Mucosa of rectum (tissue), 2 donors: ENCODE measurements at regions not wholly inside any gene's neighbourhood (a gene's known extent, or its start where the extent isn't known, plus 50 kb on each side); places are given as distances from the start of the nearest gene placed in this dataset.

Source experiments
- H3K27ac ChIP-seq, 2 donors: one replicate each; pipeline ENCODE4 v1.7.0; 2013; ENCODE audit warnings: inconsistent platforms in 2 of 2, low read depth in 2 of 2, low read length in 2 of 2
- H3K27me3 ChIP-seq, 2 donors: one replicate each; pipeline ENCODE4 v1.7.0; 2013; ENCODE audit warnings: low read length in 2 of 2; ENCODE audit not compliant: control insufficient read depth in 2 of 2, insufficient read depth in 2 of 2
- H3K36me3 ChIP-seq, 2 donors: one replicate each; pipeline ENCODE4 v1.7.0; 2013; ENCODE audit warnings: low read length in 2 of 2; ENCODE audit not compliant: control insufficient read depth in 2 of 2, insufficient read depth in 2 of 2
- H3K4me1 ChIP-seq, 2 donors: one replicate each; pipeline ENCODE4 v1.7.0; 2013; ENCODE audit warnings: low read length in 2 of 2, mild to moderate bottlenecking in 1 of 2; ENCODE audit not compliant: control insufficient read depth in 2 of 2, insufficient read depth in 2 of 2
- H3K4me3 ChIP-seq, 2 donors: one replicate each; pipeline ENCODE4 v1.7.0; 2013; ENCODE audit warnings: low read length in 2 of 2
- H3K9ac ChIP-seq, 2 donors: one replicate each; pipeline ENCODE4 v1.7.0; 2013; ENCODE audit warnings: low read length in 2 of 2, low read depth in 1 of 2, mild to moderate bottlenecking in 1 of 2
- H3K9me3 ChIP-seq, 2 donors: one replicate each; pipeline ENCODE4 v1.7.0; 2013; ENCODE audit warnings: low read length in 2 of 2; ENCODE audit not compliant: control insufficient read depth in 2 of 2
- donor health status: healthy.
- donor health status: Normal muscosa, but diverticular disease.

DNA sequence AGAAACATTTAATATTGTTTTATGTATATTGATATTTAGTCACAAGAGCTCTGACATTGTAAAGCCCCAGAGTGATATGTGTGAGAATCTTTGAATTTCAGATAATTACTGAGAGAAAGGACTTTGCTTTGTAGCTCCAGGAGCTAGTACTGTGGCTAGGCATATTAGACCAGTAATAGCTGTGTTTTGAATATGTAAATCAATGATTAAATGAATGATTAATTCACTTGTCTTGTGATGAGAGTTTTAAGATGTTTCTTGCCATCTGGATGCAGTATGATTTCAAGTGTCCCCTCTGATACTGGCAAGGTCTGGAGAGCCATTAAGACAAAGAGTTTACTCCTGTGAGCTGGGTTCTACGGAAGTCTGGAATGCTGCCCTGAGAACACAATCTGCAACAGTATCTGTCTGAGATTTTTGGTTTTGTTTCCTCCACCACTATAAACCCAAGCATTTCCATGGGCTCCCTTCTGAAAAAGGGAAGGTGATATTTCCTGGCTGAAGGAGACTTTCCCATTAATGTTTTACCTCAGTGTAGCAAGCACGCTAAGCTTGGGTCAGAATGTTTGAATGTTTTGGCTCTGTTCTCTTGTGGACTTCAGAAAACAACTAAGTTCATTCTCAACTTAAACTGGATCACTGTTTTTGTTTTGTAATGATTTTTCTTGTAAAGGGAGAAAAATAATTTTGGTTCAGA, 61.3 kb upstream of the BICC1 start:
- Histone ChIP-seq H3K9ac (no peak overlapping the region), H3K27me3 (no peaks in the 10 kb centered on the region), H3K9me3 (no peaks in the 10 kb centered on the region), H3K4me3 (no peak overlapping the region), H3K4me1 (peaks cover 2 to 3% of the 10 kb centered on the region in 2 donors), H3K36me3 (no peaks in the 10 kb centered on the region), H3K27ac (no peak overlapping the region)

DNA sequence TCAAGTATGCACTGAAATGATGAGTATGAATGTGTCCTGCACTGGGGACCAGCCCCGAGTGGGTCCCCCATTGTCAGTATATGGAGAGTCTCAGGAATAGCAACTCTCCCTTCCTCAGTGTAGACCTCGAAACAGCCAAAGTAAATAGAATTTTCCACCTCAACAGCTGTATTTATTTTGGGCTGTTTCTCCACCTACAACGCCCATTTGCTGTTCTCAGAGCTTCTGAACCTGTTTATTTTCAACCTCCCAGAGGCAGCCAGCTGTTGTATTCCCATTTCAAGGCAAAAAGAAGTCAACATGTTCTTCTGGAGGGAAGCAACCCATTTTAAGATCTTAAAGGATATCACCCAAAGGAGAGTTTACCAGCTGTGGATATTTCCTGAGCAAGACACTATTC, 59.6 kb upstream of the BICC1 start:
- Histone ChIP-seq H3K9me3 (no peaks in the 10 kb centered on the region), H3K27me3 (no peaks in the 10 kb centered on the region), H3K4me3 (no peak overlapping the region), H3K4me1 (peaks cover 2 to 3% of the 10 kb centered on the region in 2 donors), H3K36me3 (no peaks in the 10 kb centered on the region), H3K9ac (no peak overlapping the region), H3K27ac (no peak overlapping the region)

DNA sequence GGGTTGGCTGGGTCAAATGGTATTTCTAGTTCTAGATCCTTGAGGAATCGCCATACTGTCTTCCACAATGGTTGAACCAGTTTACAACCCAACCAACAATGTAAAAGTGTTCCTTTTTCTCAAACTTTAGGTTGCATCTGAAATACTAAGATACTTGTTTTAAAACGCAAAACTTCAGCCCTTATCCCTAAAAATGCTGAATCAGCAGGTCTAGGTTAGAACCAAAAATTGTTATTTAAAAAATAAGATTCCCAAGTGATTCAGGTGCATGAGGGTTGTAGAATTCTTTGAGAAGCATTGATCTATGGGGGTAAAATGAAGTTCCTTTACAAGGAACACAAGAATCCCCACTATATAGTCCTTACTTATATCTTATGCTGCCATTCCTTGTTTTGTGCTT, 56.5 kb upstream of the BICC1 start:
- Histone ChIP-seq H3K4me3 (no peak overlapping the region), H3K9ac (no peak overlapping the region), H3K27me3 (no peaks in the 10 kb centered on the region), H3K9me3 (no peaks in the 10 kb centered on the region), H3K27ac (no peak overlapping the region), H3K36me3 (no peaks in the 10 kb centered on the region), H3K4me1 (peaks cover 2 to 3% of the 10 kb centered on the region in 2 donors)

DNA sequence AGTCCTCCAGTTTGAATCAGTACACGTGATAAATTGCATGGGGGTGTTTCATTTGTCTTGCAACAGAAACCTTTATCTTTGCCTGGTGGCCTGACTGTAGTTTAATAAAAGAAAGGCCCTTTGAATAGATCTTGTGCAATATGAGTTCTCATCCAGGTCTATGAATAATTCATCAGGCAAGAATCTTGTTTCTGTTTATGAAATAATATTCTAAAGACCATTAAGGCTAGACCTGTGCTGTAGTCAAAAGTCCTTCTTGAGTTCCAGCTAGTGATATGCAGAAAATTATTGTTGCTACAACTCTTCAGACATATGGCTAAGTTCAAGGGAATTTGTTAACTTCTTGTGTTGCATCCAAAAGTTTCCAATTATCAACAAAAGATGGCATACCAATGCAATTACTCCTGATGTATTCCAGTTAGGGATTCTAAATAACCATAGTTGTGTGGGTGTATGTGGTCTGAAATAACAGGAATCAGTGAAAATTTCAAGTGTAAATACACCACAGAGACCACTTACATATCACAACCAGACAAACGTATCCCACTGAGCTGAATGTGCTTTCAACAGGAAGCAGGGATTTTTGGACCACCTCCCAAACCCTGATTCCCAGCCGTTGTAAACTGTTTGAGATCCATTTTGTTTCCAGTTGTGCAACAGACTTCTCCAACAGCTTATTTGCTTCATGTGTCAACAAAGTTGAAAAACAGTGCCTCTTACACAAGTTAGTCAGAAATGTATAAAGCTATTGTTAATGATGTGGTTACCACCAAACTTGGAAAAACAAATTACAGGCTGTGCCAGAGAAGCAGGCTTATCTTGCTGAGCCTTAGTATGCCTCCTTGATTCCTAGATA, 54.7 kb upstream of the BICC1 start:
- Histone ChIP-seq H3K9me3 (no peaks in the 10 kb centered on the region), H3K27me3 (no peaks in the 10 kb centered on the region), H3K27ac (peak overlapping the region in 1 of 2 donors; percentile 53), H3K36me3 (no peaks in the 10 kb centered on the region), H3K9ac (no peak overlapping the region), H3K4me3 (no peak overlapping the region), H3K4me1 (no peaks in the 10 kb centered on the region)

- Histone ChIP-seq H3K4me3 (no peak overlapping the region), H3K27me3 (no peaks in the 10 kb centered on the region), H3K4me1 (no peaks in the 10 kb centered on the region), H3K36me3 (no peaks in the 10 kb centered on the region), H3K9me3 (no peaks in the 10 kb centered on the region), H3K9ac (no peak overlapping the region), H3K27ac (no peak overlapping the region)
These were observed 53.6 kb upstream of the BICC1 start for GRCh38 chr10:58459069-58459468.

DNA sequence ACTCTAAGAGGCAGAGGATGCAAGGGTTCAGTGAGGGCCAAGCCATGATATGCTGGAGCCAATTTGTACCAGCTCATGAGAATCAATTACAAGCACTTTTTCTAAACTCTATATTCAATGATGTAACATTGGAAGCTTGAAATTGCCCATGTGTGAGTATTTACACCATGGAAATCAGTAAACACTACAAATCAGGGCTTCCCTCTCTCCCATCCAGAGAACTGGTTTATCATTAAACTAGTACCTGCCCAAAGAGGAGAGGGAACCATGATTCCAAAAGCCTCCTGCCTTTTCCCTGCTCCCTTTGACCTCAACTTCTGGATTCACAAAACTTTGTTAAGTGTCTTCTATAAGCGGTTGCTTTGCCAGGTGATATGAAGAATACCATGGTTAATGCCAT, 52.5 kb upstream of the BICC1 start:
- Histone ChIP-seq H3K4me1 (peaks cover 0 to under 1% of the 10 kb centered on the region in 2 donors), H3K4me3 (no peak overlapping the region), H3K27ac (no peak overlapping the region), H3K9me3 (no peaks in the 10 kb centered on the region), H3K9ac (no peak overlapping the region), H3K36me3 (no peaks in the 10 kb centered on the region), H3K27me3 (no peaks in the 10 kb centered on the region)

- no peak overlapping the region for H3K9ac ChIP-seq
- peaks cover 0 to 2% of the 10 kb centered on the region in 2 donors for H3K4me1 ChIP-seq
- no peak overlapping the region for H3K27ac ChIP-seq
- no peak overlapping the region for H3K4me3 ChIP-seq
- H3K9me3 ChIP-seq: no peaks in the 10 kb centered on the region
- H3K36me3 ChIP-seq: no peaks in the 10 kb centered on the region
- H3K27me3 ChIP-seq: no peaks in the 10 kb centered on the region
These were observed 49.7 kb upstream of the BICC1 start for GRCh38 chr10:58462863-58463507.
